Dendritic cell treated with granulocyte-macrophage colony-stimulating factor and Interleukin-4, amounts not matched to agents 40 ng/mL and 50 ng/mL, for 4 days (primary cell): ENCODE measurements at regions not wholly inside any gene's neighbourhood (a gene's known extent, or its start where the extent isn't known, plus 50 kb on each side); places are given as distances from the start of the nearest gene placed in this dataset.

Source experiments
- H3K27ac Mint-ChIP-seq: one replicate; pipeline ENCODE4 v1.8.0; 2022; ENCODE audit warnings: mild to moderate bottlenecking, mixed read lengths
- H3K27me3 Mint-ChIP-seq: one replicate; pipeline ENCODE4 v1.8.0; 2022; ENCODE audit warnings: mild to moderate bottlenecking, mixed read lengths
- H3K36me3 Mint-ChIP-seq: one replicate; pipeline ENCODE4 v1.8.0; 2022; ENCODE audit warnings: low read depth, mixed read lengths
- H3K4me1 Mint-ChIP-seq: one replicate; pipeline ENCODE4 v1.8.0; 2022; ENCODE audit warnings: low read depth, mixed read lengths
- H3K4me3 Mint-ChIP-seq: one replicate; pipeline ENCODE4 v1.8.0; 2022; ENCODE audit warnings: mild to moderate bottlenecking, moderate library complexity, mixed read lengths
- H3K9me3 Mint-ChIP-seq: one replicate; pipeline ENCODE4 v1.8.0; 2022; ENCODE audit warnings: mixed read lengths
- intact Hi-C: fragments of 100-400 bp; cut with micrococcal nuclease; formaldehyde crosslinking; loops from one replicate; pipeline ENCODE4 v1.15.0; 2022

DNA sequence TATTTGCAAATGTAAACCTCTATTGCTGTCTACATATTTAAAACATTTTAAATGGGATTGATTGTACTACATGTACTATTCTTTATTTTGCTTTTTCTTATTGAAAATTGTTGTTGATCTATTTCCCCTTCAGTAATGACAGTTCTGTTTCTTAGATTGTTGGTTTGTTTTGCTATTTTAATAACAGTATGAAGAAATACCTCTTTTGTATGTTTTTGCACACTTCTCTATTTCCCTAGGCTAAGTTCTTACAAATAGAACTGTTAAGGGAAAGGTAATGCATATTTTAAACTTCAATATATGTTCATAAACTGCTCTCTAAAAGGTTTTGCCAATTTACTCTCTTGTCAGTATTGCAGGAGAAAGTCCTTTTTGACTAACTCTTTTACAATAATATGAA lies 195.0 kb upstream of the PRPS1L1 start:
- intact Hi-C loops: loop anchor here (5.0 kb wide), 1 partner anchor 70 kb away; no protein-coding TSS in a partner anchor
- Mint-ChIP-seq H3K36me3 (no peaks in the 10 kb centered on the region), H3K27me3 (no peaks in the 10 kb centered on the region), H3K4me3 (no peak overlapping the region), H3K27ac (peak overlapping the region; percentile 73), H3K9me3 (no peaks in the 10 kb centered on the region), H3K4me1 (peaks cover 42% of the 10 kb centered on the region)

DNA sequence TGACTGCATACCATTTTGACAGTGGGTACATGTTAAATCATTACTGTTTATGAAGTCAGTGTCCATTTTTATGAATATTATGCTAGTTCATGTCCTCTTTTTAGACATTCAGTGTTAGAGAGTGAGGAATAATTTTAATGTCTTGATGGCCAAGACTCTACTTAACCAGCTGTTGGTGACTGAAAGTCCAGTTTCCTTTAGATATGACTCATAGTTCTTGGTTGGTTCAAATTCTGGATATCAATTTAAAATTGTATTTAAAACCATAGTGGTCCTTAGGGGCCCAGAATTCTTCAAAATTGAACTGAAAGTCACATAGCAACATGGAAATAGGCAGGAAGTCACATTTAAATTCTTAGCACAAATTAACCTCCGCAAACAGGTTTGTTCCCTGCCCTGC lies 196.5 kb upstream of the PRPS1L1 start:
- H3K9me3 Mint-ChIP-seq: no peaks in the 10 kb centered on the region
- H3K36me3 Mint-ChIP-seq: no peaks in the 10 kb centered on the region
- no peaks in the 10 kb centered on the region for H3K27me3 Mint-ChIP-seq
- no peak overlapping the region for H3K4me3 Mint-ChIP-seq
- peaks cover 42% of the 10 kb centered on the region for H3K4me1 Mint-ChIP-seq
- H3K27ac Mint-ChIP-seq: peak overlapping the region; percentile 39
- intact Hi-C loops: loop anchor here (5.0 kb wide), 1 partner anchor 68 kb away; no protein-coding TSS in a partner anchor

DNA sequence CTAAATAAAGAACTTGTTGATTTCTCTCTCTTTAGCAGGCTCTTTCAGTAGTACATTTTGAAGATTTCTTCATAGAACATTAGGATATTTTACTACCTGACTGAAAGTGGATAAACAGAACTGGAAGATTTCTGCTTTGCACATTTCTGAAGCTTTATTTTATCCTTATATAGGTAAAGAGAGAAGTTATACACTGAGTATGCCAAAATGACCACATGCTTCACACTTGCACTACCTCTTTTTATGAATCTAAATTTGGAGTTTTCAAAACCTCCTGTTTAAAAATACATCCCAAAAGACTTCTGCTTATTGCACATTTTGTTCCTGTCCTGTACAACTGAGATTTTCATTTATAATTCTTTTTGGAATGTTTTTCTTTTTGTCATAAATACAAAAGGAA lies 197.4 kb upstream of the PRPS1L1 start:
- H3K9me3 Mint-ChIP-seq: no peaks in the 10 kb centered on the region
- H3K4me3 Mint-ChIP-seq: no peak overlapping the region
- no peaks in the 10 kb centered on the region for H3K27me3 Mint-ChIP-seq
- intact Hi-C loops: no loop called here
- H3K27ac Mint-ChIP-seq: peak overlapping the region; percentile 39
- H3K4me1 Mint-ChIP-seq: peaks cover 38% of the 10 kb centered on the region
- no peaks in the 10 kb centered on the region for H3K36me3 Mint-ChIP-seq

DNA sequence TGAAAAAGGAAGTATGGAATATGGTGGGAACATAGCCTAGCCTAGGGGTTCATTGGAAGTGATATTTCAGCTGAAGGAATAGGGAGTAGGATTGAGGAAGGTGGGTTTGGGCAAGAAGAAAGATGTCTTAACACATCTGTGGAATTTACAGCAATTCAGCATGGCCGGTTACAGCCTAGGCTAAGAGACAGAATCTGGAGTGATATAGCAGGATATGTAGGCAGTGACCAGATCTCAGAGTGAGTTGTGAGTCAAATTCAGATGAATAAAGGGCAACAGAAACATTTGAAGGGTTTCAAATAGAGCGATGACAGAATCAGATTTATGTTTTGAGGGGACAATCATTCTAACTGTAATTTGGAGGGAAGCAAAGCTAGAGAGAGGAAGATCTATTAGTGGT lies 199.0 kb upstream of the PRPS1L1 start:
- H3K4me3 Mint-ChIP-seq: no peak overlapping the region
- H3K9me3 Mint-ChIP-seq: no peaks in the 10 kb centered on the region
- no peaks in the 10 kb centered on the region for H3K36me3 Mint-ChIP-seq
- no peaks in the 10 kb centered on the region for H3K27me3 Mint-ChIP-seq
- intact Hi-C loops: no loop called here
- H3K27ac Mint-ChIP-seq: peak overlapping the region; percentile 2
- H3K4me1 Mint-ChIP-seq: peaks cover 32% of the 10 kb centered on the region

DNA sequence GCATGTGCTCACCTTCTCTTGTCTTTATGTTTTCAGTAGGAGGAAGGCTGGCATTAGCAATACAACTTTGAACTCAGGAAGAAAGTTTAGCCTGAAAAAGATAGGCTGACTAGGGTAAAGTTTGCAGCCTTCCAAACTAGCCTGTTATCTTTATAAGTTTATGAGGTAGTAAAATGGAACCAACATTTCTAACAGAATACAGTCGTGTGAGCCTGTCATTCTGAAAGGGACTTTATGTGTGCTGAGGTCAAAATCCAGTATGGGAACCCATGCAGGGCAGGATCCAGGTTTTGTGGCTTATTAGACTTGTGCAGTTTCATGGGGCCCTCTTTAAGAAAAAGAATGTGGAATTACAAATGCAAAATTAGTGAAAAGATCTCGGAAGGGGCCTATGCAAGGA lies 201.0 kb upstream of the PRPS1L1 start:
- intact Hi-C loops: no loop called here
- H3K4me1 Mint-ChIP-seq: peaks cover 19% of the 10 kb centered on the region

DNA sequence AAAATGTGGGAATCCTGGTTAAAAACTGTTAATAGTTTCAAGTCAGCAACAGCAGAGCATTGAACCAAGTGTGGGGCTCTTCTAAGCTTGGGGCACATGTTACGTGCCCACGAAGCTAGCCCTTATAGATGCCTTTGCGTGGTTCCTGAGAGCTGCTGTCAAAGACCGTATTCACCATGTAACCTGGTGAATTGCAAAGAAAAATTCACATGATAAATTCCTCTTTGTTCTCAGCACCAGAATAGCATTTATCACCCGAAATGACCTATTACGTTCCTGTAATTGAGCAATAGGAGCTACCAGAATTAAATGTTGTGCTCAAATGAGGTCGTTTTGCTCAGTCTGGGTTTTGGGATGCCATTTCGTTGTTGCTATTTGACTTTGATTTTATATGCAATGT lies 202.6 kb upstream of the PRPS1L1 start:
- H3K9me3 Mint-ChIP-seq: no peaks in the 10 kb centered on the region
- H3K27me3 Mint-ChIP-seq: no peaks in the 10 kb centered on the region
- no peak overlapping the region for H3K4me3 Mint-ChIP-seq
- no peak overlapping the region for H3K27ac Mint-ChIP-seq
- H3K4me1 Mint-ChIP-seq: peaks cover 11% of the 10 kb centered on the region
- intact Hi-C loops: no loop called here
- H3K36me3 Mint-ChIP-seq: no peaks in the 10 kb centered on the region

More for the DNA sequence above, 201.0 kb upstream of the PRPS1L1 start:
- Mint-ChIP-seq H3K4me3 (no peak overlapping the region), H3K27me3 (no peaks in the 10 kb centered on the region), H3K9me3 (no peaks in the 10 kb centered on the region), H3K27ac (no peak overlapping the region), H3K36me3 (no peaks in the 10 kb centered on the region)

DNA sequence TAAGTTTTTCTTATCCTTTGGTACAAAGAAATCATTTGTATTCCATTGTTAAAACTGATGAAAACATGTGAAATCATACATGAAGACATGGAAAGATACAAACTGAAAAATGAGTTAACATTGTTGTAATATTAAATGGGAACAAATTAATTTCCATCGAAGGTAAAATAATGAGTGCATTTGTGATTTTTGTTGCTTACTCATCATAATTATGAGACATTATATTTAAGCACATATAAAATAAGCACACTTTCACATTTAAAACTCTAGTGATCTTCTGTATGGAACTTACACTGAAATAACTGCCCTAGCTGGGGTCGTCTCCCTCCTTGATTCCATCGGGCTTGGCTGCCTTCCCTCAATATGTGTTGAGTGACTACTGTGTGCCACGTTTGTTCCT lies 204.2 kb upstream of the PRPS1L1 start:
- Mint-ChIP-seq H3K27ac (no peak overlapping the region), H3K4me1 (peaks cover 2% of the 10 kb centered on the region), H3K9me3 (peaks cover under 1% of the 10 kb centered on the region), H3K4me3 (no peak overlapping the region), H3K27me3 (no peaks in the 10 kb centered on the region), H3K36me3 (no peaks in the 10 kb centered on the region)
- intact Hi-C loops: no loop called here

DNA sequence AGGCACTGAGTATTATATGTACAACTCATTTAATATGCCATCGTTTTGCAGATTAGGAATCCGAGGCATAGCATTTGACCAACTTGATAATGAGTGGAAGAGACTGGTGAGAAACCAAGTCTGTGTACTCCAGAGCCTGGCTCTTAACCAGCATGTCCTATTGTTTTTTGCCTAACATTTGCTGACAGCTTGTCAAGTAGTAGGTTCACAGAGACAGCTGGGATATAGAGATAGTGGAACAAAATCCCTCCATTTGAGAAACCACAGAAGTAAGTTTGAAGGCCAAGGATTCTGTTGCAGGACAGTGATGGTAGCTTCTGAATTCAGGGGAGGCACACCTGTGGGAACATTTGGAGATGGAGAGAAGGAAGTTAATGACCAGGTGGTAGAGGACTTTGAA lies 206.9 kb upstream of the PRPS1L1 start:
- peaks cover 10% of the 10 kb centered on the region for H3K9me3 Mint-ChIP-seq
- H3K4me1 Mint-ChIP-seq: no peaks in the 10 kb centered on the region
- no peak overlapping the region for H3K27ac Mint-ChIP-seq

DNA sequence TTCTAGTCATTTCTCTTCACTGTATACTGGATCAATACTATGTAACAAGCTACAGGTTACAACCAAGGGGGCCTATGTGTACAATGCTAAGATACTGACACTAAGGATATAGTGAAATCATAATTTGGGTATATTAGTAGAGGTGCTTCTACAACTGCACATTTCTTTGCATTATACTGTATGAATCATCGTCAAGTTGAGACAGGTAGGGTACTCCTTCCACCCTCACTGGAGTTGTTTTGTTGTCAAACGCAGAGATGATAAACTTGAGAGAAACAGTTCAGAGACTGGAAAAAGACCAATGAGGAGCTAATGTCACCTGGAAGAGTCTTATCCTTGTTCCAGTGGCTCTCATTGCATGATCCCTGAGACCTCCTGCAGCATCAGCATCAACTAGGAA lies 208.2 kb upstream of the PRPS1L1 start:
- Mint-ChIP-seq H3K27ac (no peak overlapping the region), H3K36me3 (no peaks in the 10 kb centered on the region), H3K4me3 (no peak overlapping the region), H3K9me3 (peaks cover 12% of the 10 kb centered on the region), H3K27me3 (no peaks in the 10 kb centered on the region), H3K4me1 (no peaks in the 10 kb centered on the region)
- intact Hi-C loops: no loop called here

More for the DNA sequence above, 206.9 kb upstream of the PRPS1L1 start:
- intact Hi-C loops: no loop called here
- Mint-ChIP-seq H3K36me3 (no peaks in the 10 kb centered on the region), H3K4me3 (no peak overlapping the region), H3K27me3 (no peaks in the 10 kb centered on the region)

DNA sequence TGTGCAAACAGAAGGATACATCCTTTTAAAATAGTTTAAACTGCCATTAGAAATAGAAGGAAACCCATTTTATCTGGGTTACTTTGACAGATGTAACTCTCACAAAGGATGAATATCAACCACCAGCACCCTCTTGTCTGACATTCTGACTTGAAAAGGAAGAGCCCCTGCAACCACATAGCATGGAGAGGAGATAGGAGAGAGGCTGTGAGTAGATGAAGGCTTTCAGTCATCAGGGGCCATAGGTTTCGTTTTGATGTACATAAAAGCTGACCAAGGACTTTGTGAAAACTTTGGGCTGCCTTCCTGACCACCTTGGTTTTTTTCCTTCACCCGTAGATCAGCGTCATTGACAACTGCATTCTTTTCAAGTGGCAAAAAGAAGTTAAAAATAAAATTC lies 211.6 kb upstream of the PRPS1L1 start:
- intact Hi-C loops: no loop called here
- no peak overlapping the region for H3K27ac Mint-ChIP-seq
- no peak overlapping the region for H3K4me3 Mint-ChIP-seq
- H3K36me3 Mint-ChIP-seq: no peaks in the 10 kb centered on the region
- no peaks in the 10 kb centered on the region for H3K27me3 Mint-ChIP-seq
- H3K4me1 Mint-ChIP-seq: no peaks in the 10 kb centered on the region
- H3K9me3 Mint-ChIP-seq: peaks cover 26% of the 10 kb centered on the region

DNA sequence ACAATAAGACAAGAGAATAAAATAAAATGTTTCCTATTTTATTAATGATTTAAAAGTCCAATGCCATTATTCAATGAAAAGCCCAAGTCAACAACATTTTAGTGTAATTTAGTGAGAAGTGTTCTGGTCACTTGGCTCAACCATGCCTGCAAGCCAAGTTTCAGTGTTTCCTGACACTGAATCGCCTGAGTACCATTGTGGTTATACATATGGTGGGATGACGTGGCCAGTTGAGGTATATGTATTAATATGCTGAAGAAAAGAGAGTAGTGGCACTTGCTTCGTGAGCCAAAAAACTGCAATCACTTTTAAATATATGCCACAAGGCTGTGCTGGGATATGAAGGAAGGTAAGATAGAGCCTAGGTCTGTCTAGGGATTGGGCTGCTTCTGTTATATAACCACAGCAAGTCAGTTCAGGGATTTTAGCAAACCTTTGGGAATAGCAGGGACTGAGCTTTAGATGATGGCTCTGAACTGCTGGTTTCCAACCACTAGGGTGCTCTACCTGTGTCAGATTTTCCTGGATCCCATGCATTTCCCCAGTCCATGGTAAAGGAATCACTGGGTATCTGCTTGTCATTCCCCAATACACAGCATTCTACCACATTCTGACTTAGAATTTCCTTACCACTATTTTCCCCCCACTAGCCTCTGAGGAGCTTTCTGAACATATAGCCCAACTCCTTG lies 214.0 kb upstream of the PRPS1L1 start:
- peaks cover 44% of the 10 kb centered on the region for H3K9me3 Mint-ChIP-seq
- no peak overlapping the region for H3K4me3 Mint-ChIP-seq
- H3K36me3 Mint-ChIP-seq: no peaks in the 10 kb centered on the region
- no peaks in the 10 kb centered on the region for H3K27me3 Mint-ChIP-seq
- H3K4me1 Mint-ChIP-seq: no peaks in the 10 kb centered on the region
- no peak overlapping the region for H3K27ac Mint-ChIP-seq
- intact Hi-C loops: no loop called here

DNA sequence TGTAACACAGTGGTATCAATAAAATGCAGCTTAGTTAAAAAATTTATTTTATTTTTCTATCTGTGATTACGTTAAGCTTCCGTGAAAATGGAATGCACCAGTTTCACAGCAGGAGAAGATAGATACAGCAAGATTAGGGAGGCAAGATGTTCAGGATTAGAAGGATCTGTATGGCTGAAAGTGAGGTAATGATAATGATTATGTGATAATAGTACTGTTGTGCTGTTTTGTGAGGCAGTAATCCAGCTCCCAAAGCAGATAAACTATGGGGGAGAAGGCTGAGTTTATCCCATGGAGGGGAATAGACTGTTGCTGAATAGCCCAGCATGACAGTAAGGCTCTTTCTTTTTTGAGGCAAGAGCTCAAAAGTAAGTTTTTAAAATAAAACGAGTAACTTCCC lies 216.1 kb upstream of the PRPS1L1 start:
- no peak overlapping the region for H3K4me3 Mint-ChIP-seq
- no peaks in the 10 kb centered on the region for H3K27me3 Mint-ChIP-seq
- peaks cover 6% of the 10 kb centered on the region for H3K36me3 Mint-ChIP-seq
- intact Hi-C loops: no loop called here
- H3K9me3 Mint-ChIP-seq: peaks cover 45% of the 10 kb centered on the region
- H3K4me1 Mint-ChIP-seq: no peaks in the 10 kb centered on the region
- H3K27ac Mint-ChIP-seq: no peak overlapping the region

DNA sequence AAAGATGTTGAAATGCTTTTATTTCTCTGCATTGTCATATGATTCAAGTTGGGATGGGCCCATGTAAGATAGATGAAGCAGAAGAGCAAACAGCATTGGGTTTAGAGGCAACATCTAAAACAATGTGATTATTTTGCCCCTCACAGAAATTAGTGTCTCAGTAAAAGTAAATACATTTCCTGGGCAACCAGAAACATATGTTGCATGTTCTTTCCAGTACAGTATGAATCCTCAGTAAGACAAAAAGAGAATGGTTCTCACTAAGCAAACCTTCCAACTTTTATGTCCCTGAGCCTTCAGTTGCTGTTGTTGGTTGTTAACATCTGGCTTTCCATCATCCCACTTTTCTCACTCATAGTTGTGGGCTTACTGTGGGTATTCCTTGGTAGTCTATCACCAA lies 222.5 kb upstream of the PRPS1L1 start:
- H3K27me3 Mint-ChIP-seq: no peaks in the 10 kb centered on the region
- no peaks in the 10 kb centered on the region for H3K4me1 Mint-ChIP-seq
- no peak overlapping the region for H3K27ac Mint-ChIP-seq
- peaks cover 6% of the 10 kb centered on the region for H3K36me3 Mint-ChIP-seq
- peaks cover 71% of the 10 kb centered on the region for H3K9me3 Mint-ChIP-seq
- intact Hi-C loops: no loop called here
- H3K4me3 Mint-ChIP-seq: no peak overlapping the region

DNA sequence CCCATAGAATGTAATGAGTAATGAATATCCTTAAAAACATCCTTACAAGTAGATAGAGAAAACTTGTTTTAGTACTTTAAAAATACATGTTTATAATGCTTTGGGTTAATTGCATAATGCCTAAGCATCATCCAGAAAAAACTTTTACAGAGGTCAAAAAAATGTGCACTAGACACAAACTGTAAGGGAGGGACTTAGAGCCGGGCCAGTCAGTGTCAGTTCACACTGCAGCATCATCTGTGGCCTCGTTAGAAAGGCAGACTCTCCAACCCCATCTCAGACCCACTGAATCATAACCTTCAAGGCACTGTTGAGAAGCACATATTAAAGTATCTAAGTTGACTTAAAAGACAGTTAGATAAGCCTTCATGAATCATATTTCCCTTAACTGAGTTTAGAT lies 230.1 kb upstream of the PRPS1L1 start:
- Mint-ChIP-seq H3K9me3 (peaks cover 68% of the 10 kb centered on the region), H3K27me3 (no peaks in the 10 kb centered on the region), H3K36me3 (no peaks in the 10 kb centered on the region), H3K4me1 (no peaks in the 10 kb centered on the region), H3K27ac (no peak overlapping the region), H3K4me3 (no peak overlapping the region)
- intact Hi-C loops: no loop called here

DNA sequence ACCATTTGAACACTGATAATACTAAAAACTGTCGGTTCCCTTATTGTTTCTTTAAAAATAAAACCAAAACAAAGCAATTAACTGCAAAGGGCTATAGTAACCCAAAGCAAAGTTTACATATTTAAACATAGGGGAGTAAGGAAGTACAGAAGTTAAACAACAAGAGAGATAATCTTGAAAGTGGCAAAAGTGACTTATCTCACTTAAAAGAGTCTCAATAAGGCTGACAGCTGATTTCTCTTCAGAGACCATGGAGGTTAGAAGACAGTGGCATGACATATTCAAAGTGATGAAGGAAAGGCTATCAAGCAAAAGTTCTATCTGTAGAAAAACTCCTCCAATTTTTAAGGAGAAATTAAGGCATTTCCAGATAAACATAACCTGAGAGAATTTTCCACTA lies 233.5 kb upstream of the HDAC9 start:
- Mint-ChIP-seq H3K27ac (no peak overlapping the region), H3K9me3 (peaks cover 31% of the 10 kb centered on the region), H3K27me3 (no peaks in the 10 kb centered on the region), H3K4me1 (no peaks in the 10 kb centered on the region), H3K4me3 (no peak overlapping the region), H3K36me3 (no peaks in the 10 kb centered on the region)
- intact Hi-C loops: no loop called here
